GM12878 (cell line): ENCODE measurements at regions not wholly inside any gene's neighbourhood (a gene's known extent, or its start where the extent isn't known, plus 50 kb on each side); places are given as distances from the start of the nearest gene placed in this dataset.

Source experiments
- CEBPB ChIP-seq, 2 experiments: fragments of 150-350 bp in 1 of 2; IDR thresholded peaks; 2 replicates each; pipeline ENCODE4 v1.6.1; 2012 to 2014; ENCODE audit warnings: low read depth in 2 of 2, low read length in 2 of 2, borderline replicate concordance in 1 of 2, inconsistent platforms in 1 of 2
- CTCF ChIP-seq, 3 experiments: IDR thresholded peaks in 2 of 3; conservative IDR thresholded peaks in 1 of 3; 2 replicates each; pipeline ENCODE4 v1.5.1; 2011; ENCODE audit warnings: low read depth in 3 of 3, low read length in 3 of 3, mild to moderate bottlenecking in 3 of 3, control low read depth in 2 of 3, moderate library complexity in 2 of 3, inconsistent platforms in 1 of 3, mixed read lengths in 1 of 3; ENCODE audit not compliant: control insufficient read depth in 2 of 3, insufficient read depth in 1 of 3; ENCODE audit errors: extremely low read depth in 1 of 3
- DPF2 ChIP-seq: fragments of 450-650 bp; IDR thresholded peaks from 2 replicates; pipeline ENCODE4 v1.6.1; 2017; ENCODE audit warnings: mild to moderate bottlenecking
- EP300 ChIP-seq, 2 experiments: fragments of 150-350 bp in 1 of 2; IDR thresholded peaks; 2 replicates each; pipeline ENCODE4 v1.6.1; 2011 to 2012; ENCODE audit warnings: low read depth in 2 of 2, low read length in 2 of 2, borderline replicate concordance in 1 of 2, improper control_type of control experiment in 1 of 2, inconsistent platforms in 1 of 2; ENCODE audit not compliant: control insufficient read depth in 1 of 2
- NRF1 ChIP-seq: conservative IDR thresholded peaks from 2 replicates; pipeline ENCODE4 v1.6.1; 2011; ENCODE audit warnings: mild to moderate bottlenecking, low read depth, low read length, improper control_type of control experiment
- RCOR1 ChIP-seq: conservative IDR thresholded peaks from 2 replicates; pipeline ENCODE4 v1.6.1; 2012; ENCODE audit warnings: low read depth, low read length, improper control_type of control experiment
- RELA ChIP-seq: fragments of 450-650 bp; IDR thresholded peaks from 2 replicates; pipeline ENCODE4 v1.8.0; 2014; ENCODE audit warnings: borderline replicate concordance; ENCODE audit not compliant: partially characterized antibody
- SP1 ChIP-seq: IDR thresholded peaks from one replicate; pipeline ENCODE4 v1.6.1; 2011; ENCODE audit warnings: low read depth, low read length
- SUZ12 ChIP-seq: fragments of 200-600 bp; sonication (generic); IDR thresholded peaks from one replicate; pipeline ENCODE4 v1.6.1; 2018; ENCODE audit warnings: antibody characterized with exemption, mild to moderate bottlenecking; ENCODE audit not compliant: unreplicated experiment
- TARDBP ChIP-seq: IDR thresholded peaks from 2 replicates; pipeline ENCODE4 v1.6.1; 2016; ENCODE audit warnings: borderline replicate concordance
- USF2 ChIP-seq: IDR thresholded peaks from 2 replicates; pipeline ENCODE4 v1.6.1; 2011; ENCODE audit warnings: low read depth, low read length, improper control_type of control experiment, borderline replicate concordance
- ZZZ3 ChIP-seq: IDR thresholded peaks from 2 replicates; pipeline ENCODE4 v1.6.1; 2011; ENCODE audit warnings: low read depth; ENCODE audit not compliant: control insufficient read depth, insufficient read length

- TF ChIP-seq NRF1: no peak
- no peak for TF ChIP-seq EP300 (IDR thresholded peaks at IDR 0.05; ENCODE audit: borderline replicate concordance in 1 of 2, control insufficient read depth in 1 of 2, low read depth in 2 of 2, low read length in 2 of 2)
- TF ChIP-seq RCOR1: no peak
- TF ChIP-seq TARDBP: no peak
- TF ChIP-seq CTCF (IDR thresholded peaks at IDR 0.05 in 2 of 3, conservative IDR thresholded peaks at IDR 0.05 in 1 of 3; ENCODE audit: control insufficient read depth in 2 of 3, extremely low read depth in 1 of 3, insufficient read depth in 1 of 3, low read depth in 3 of 3, low read length in 3 of 3): no peak
- TF ChIP-seq SP1: no peak
- TF ChIP-seq SUZ12: no peak
- TF ChIP-seq RELA: no peak
- no peak for TF ChIP-seq DPF2
- no peak for TF ChIP-seq USF2
- TF ChIP-seq ZZZ3: no peak
- TF ChIP-seq CEBPB (IDR thresholded peaks at IDR 0.05; ENCODE audit: borderline replicate concordance in 1 of 2, low read depth in 2 of 2, low read length in 2 of 2): no peak
These were observed 835.2 kb upstream of the PCDH10 start for GRCh38 chr4:132313852-132314251.
